ENCODE measurements at regions not wholly inside any gene's neighbourhood (a gene's known extent, or its start where the extent isn't known, plus 50 kb on each side); places are given as distances from the start of the nearest gene placed in this dataset.
"Not testable (repeated sequence)": the region's sequence is repeated elsewhere in the genome, so short reads cannot be mapped to it uniquely, and the experiment has no call there.

- Histone ChIP-seq H3K27me3 (ENCODE audit: control insufficient read depth, insufficient read depth, low read length) (peaks cover 16% of the 10 kb centered on the region), H3K36me3 (ENCODE audit: control insufficient read depth, insufficient read depth, low read length) (no peaks in the 10 kb centered on the region), H3K4me3 (ENCODE audit: low read length) (no peak overlapping the region), H3K9me3 (ENCODE audit: control insufficient read depth, low read length) (no peaks in the 10 kb centered on the region), H3K4me1 (ENCODE audit: control insufficient read depth, insufficient read depth, low read length) (no peaks in the 10 kb centered on the region), H3K9ac (ENCODE audit: low read length) (no peak overlapping the region)
Observed at GRCh38 chr11:45383224-45383623, 97.1 kb upstream of the SYT13 start.

- H3K4me3 ChIP-seq (ENCODE audit: low read length) = no peak overlapping the region
- H3K9ac ChIP-seq (ENCODE audit: low read length) = no peak overlapping the region
- no peaks in the 10 kb centered on the region for H3K4me1 ChIP-seq (ENCODE audit: control insufficient read depth, insufficient read depth, low read length)
- H3K36me3 ChIP-seq (ENCODE audit: control insufficient read depth, insufficient read depth, low read length) = no peaks in the 10 kb centered on the region
- peaks cover 16% of the 10 kb centered on the region for H3K27me3 ChIP-seq (ENCODE audit: control insufficient read depth, insufficient read depth, low read length)
- no peaks in the 10 kb centered on the region for H3K9me3 ChIP-seq (ENCODE audit: control insufficient read depth, low read length)
Observed at GRCh38 chr11:45382133-45382878, 96.2 kb upstream of the SYT13 start.

GRCh38 chr11:45379162-45379863 lies 93.2 kb upstream of the SYT13 start:
- no peaks in the 10 kb centered on the region for H3K4me1 ChIP-seq (ENCODE audit: control insufficient read depth, insufficient read depth, low read length)
- no peak overlapping the region for H3K9ac ChIP-seq (ENCODE audit: low read length)
- no peaks in the 10 kb centered on the region for H3K9me3 ChIP-seq (ENCODE audit: control insufficient read depth, low read length)
- H3K36me3 ChIP-seq (ENCODE audit: control insufficient read depth, insufficient read depth, low read length) = no peaks in the 10 kb centered on the region
- H3K27me3 ChIP-seq (ENCODE audit: control insufficient read depth, insufficient read depth, low read length) = peaks cover 4% of the 10 kb centered on the region
- no peak overlapping the region for H3K4me3 ChIP-seq (ENCODE audit: low read length)

GRCh38 chr11:45378516-45378915 lies 92.4 kb upstream of the SYT13 start:
- H3K4me3 ChIP-seq (ENCODE audit: low read length) = no peak overlapping the region
- H3K36me3 ChIP-seq (ENCODE audit: control insufficient read depth, insufficient read depth, low read length) = no peaks in the 10 kb centered on the region
- peaks cover 2% of the 10 kb centered on the region for H3K27me3 ChIP-seq (ENCODE audit: control insufficient read depth, insufficient read depth, low read length)
- no peaks in the 10 kb centered on the region for H3K9me3 ChIP-seq (ENCODE audit: control insufficient read depth, low read length)
- no peak overlapping the region for H3K9ac ChIP-seq (ENCODE audit: low read length)
- H3K4me1 ChIP-seq (ENCODE audit: control insufficient read depth, insufficient read depth, low read length) = no peaks in the 10 kb centered on the region

DNA sequence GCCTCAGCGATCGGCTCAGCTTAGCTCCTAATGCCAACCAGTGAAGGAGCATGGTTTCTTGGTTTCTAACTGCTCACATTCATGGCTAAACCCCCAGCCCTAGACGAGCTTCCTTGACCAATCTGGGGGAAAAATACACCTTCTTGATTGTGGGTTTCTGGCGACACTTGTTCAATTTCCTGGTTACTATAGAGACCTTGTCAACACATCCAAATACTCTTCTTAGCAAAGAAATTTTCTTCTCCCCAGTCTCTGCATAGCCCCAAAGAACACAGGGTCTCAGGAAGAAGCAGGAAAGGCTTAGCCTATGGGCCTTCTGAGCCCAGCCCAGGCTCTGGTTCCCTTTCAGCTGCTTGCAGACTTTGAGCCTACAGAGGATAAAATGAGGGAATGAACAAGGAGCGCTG lies 88.5 kb upstream of the SYT13 start:
- Histone ChIP-seq H3K9me3 (ENCODE audit: control insufficient read depth, low read length) (no peaks in the 10 kb centered on the region), H3K9ac (ENCODE audit: low read length) (no peak overlapping the region), H3K27me3 (ENCODE audit: control insufficient read depth, insufficient read depth, low read length) (peaks cover 16% of the 10 kb centered on the region), H3K36me3 (ENCODE audit: control insufficient read depth, insufficient read depth, low read length) (no peaks in the 10 kb centered on the region), H3K4me1 (ENCODE audit: control insufficient read depth, insufficient read depth, low read length) (no peaks in the 10 kb centered on the region), H3K4me3 (ENCODE audit: low read length) (no peak overlapping the region)

DNA sequence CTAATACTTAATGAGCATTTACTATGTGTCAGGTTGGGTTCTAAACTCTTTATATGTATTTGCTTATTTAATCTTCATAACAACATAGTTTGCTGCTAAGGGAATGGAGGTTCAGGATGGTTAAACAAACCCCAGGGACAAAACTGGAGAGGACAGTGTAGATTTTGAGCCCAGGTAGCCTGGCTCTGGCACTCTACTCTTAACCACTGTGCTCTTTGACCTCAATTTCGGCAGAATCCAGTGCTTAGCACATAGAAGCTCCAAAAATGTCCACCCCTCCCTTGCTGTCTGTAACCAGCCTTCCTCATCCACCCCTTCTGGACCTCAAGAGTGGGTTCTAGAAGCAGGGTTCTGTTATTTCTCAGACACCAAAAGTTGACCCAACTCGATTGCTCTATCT lies 88.0 kb upstream of the SYT13 start:
- H3K9me3 ChIP-seq (ENCODE audit: control insufficient read depth, low read length) = no peaks in the 10 kb centered on the region
- no peak overlapping the region for H3K4me3 ChIP-seq (ENCODE audit: low read length)
- peaks cover 16% of the 10 kb centered on the region for H3K27me3 ChIP-seq (ENCODE audit: control insufficient read depth, insufficient read depth, low read length)
- H3K9ac ChIP-seq (ENCODE audit: low read length) = no peak overlapping the region
- no peaks in the 10 kb centered on the region for H3K36me3 ChIP-seq (ENCODE audit: control insufficient read depth, insufficient read depth, low read length)
- H3K4me1 ChIP-seq (ENCODE audit: control insufficient read depth, insufficient read depth, low read length) = no peaks in the 10 kb centered on the region

DNA sequence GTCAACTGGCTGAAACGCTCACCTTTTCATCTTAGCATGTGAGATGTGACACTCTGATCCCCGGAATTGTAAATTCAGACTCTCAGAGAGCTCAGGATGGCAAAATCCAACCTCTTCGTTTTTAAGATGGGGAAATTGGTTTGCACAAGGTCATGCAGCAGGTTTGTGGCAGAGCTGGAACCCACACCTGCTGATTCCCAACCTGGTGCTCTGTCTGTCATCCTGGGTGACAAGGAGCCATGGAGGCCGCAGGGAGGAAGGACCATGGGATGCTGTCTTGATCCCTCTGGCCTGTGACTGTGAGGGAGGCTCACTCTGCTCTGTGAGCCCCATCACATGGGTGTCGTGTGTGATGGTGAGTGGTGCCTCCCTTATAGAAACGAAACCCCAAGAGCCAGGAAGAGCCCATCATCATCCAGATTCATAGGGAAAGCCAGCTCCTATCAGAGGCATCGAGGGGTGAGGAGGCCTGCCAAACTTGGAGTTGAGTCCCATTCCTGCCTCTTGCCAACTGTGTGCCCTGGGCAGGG lies 87.4 kb upstream of the SYT13 start:
- H3K9ac ChIP-seq (ENCODE audit: low read length) = no peak overlapping the region
- no peaks in the 10 kb centered on the region for H3K36me3 ChIP-seq (ENCODE audit: control insufficient read depth, insufficient read depth, low read length)
- H3K4me3 ChIP-seq (ENCODE audit: low read length) = no peak overlapping the region
- H3K27me3 ChIP-seq (ENCODE audit: control insufficient read depth, insufficient read depth, low read length) = peaks cover 16% of the 10 kb centered on the region
- H3K9me3 ChIP-seq (ENCODE audit: control insufficient read depth, low read length) = no peaks in the 10 kb centered on the region
- H3K4me1 ChIP-seq (ENCODE audit: control insufficient read depth, insufficient read depth, low read length) = no peaks in the 10 kb centered on the region

GRCh38 chr11:45372414-45372813 lies 86.3 kb upstream of the SYT13 start:
- not testable (repeated sequence) for H3K9me3 ChIP-seq (ENCODE audit: control insufficient read depth, low read length); H3K4me3 ChIP-seq (ENCODE audit: low read length); H3K36me3 ChIP-seq (ENCODE audit: control insufficient read depth, insufficient read depth, low read length); H3K4me1 ChIP-seq (ENCODE audit: control insufficient read depth, insufficient read depth, low read length); H3K9ac ChIP-seq (ENCODE audit: low read length)
- H3K27me3 ChIP-seq (ENCODE audit: control insufficient read depth, insufficient read depth, low read length) = peaks cover 16% of the 10 kb centered on the region

DNA sequence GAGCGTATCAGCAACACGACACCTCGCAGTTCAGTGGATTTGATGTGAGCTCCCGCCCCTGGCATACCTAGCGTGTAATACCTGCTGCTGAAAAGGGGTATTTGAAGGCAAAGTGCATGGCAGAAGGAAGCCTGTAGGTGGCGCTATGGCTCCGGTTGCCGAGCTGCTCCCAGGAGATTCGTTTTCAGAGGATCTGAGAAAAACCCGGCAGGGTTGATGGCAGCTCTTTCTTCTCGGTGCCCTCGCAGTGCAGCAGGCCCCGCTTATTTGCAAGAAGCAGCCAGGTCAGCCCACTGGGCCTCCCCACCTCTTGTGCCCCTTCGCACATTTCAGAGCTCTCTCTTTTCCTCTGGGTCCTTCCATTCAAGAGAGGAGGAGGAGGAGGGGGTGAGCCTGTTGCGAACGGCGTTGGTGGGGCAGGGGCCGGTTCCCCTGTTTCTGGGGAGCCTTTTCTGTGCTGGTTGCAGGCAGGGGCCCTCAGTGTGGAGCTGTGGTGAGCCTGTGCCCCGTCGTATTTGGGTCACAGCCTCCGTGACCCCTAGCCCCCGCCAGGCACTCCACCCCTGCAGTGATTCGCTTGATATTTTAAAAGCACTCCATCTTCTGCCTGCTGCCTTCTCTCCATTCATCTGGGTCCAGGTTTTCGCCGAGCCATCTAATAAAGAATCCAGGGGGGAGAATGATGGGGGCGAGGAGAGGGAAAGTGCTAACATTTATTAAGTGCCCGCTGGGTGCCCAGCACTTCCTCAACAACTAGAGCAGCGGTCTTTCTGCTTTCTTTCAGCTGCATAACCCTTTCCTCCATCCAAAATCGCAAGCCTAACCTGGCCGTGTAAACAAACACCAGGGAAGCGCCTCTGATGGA lies 85.3 kb upstream of the SYT13 start:
- Histone ChIP-seq H3K4me1 (ENCODE audit: control insufficient read depth, insufficient read depth, low read length) (no peaks in the 10 kb centered on the region), H3K9me3 (ENCODE audit: control insufficient read depth, low read length) (no peaks in the 10 kb centered on the region), H3K27me3 (ENCODE audit: control insufficient read depth, insufficient read depth, low read length) (peaks cover 16% of the 10 kb centered on the region), H3K9ac (ENCODE audit: low read length) (no peak overlapping the region), H3K36me3 (ENCODE audit: control insufficient read depth, insufficient read depth, low read length) (no peaks in the 10 kb centered on the region), H3K4me3 (ENCODE audit: low read length) (no peak overlapping the region)

DNA sequence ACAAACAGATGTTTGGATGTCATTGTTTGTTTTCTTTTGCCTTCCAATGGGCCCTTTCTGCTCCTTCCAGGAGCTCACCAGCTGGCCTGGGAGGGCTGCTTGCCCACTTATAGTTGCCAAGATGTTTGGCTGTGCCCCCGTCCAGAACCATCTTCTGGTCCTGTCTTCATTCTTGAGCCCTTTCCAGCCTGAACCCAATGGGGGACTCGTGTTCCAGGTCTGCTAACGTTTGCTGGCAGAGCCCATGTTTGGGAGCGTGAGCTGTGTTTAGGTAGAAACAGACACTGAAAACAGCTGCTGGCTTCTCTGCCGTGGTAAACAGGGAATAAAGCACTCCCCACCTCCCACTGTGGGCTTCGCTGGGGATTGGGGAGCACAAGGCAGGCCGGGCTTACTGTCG lies 83.2 kb upstream of the SYT13 start:
- Histone ChIP-seq H3K4me1 (ENCODE audit: control insufficient read depth, insufficient read depth, low read length) (no peaks in the 10 kb centered on the region), H3K9ac (ENCODE audit: low read length) (no peak overlapping the region), H3K4me3 (ENCODE audit: low read length) (no peak overlapping the region), H3K9me3 (ENCODE audit: control insufficient read depth, low read length) (no peaks in the 10 kb centered on the region), H3K36me3 (ENCODE audit: control insufficient read depth, insufficient read depth, low read length) (no peaks in the 10 kb centered on the region), H3K27me3 (ENCODE audit: control insufficient read depth, insufficient read depth, low read length) (peaks cover 16% of the 10 kb centered on the region)

DNA sequence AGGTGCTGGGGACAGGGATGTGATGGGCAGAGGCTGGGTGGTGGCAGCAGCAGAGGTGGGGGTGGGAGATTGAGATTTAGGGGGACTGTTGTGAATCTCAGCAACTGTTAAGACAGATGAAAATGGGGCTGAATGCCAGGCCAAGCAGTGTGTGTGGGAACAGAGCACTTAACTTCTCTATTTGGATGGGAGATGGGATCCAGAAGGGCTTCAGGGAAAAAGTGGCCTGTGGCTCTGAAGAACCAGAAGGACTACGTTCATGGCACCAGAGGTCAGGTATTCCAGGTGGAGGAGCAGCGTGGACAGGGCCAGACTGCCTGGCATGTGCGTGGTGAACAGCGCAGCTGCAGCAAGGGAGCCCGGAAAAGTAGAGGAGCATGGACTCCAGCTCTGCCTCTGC lies 82.6 kb upstream of the SYT13 start:
- peaks cover 16% of the 10 kb centered on the region for H3K27me3 ChIP-seq (ENCODE audit: control insufficient read depth, insufficient read depth, low read length)
- H3K9me3 ChIP-seq (ENCODE audit: control insufficient read depth, low read length) = no peaks in the 10 kb centered on the region
- H3K9ac ChIP-seq (ENCODE audit: low read length) = no peak overlapping the region
- no peak overlapping the region for H3K4me3 ChIP-seq (ENCODE audit: low read length)
- no peaks in the 10 kb centered on the region for H3K4me1 ChIP-seq (ENCODE audit: control insufficient read depth, insufficient read depth, low read length)
- H3K36me3 ChIP-seq (ENCODE audit: control insufficient read depth, insufficient read depth, low read length) = no peaks in the 10 kb centered on the region

Data from mucosa of stomach (tissue), 1 donor.